ENCODE measurements at regions not wholly inside any gene's neighbourhood (a gene's known extent, or its start where the extent isn't known, plus 50 kb on each side); places are given as distances from the start of the nearest gene placed in this dataset.

DNA sequence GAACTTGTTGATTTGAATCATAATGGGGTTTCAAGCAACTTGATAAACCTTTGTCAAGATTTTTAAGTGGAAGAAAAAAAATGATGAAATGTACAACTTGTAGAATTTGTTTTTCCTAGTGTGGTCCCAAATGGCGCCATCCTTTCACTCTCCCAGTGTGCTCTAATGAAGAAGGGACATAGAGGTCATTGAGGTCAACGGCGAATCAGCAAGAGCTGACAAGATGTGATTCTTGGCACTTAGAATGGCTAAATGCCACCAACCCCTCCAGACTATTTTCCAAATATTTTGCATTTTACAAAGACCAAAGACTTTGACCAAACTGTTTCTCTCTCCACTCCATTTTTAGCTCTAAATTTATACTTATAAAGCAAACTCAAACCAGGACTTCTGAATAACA is 320.2 kb upstream of the MME start:
- Mint-ChIP-seq H3K36me3 (no peaks in the 10 kb centered on the region), H3K27me3 (no peaks in the 10 kb centered on the region), H3K4me3 (no peak overlapping the region), H3K4me1 (no peaks in the 10 kb centered on the region), H3K27ac (no peak overlapping the region), H3K9me3 (peaks cover 0 to 13% (median 0%) of the 10 kb centered on the region in 9 donors)
- no peak for DNase-seq
- no peak for ATAC-seq
- POLR2A ChIA-PET, result no interaction called here

DNA sequence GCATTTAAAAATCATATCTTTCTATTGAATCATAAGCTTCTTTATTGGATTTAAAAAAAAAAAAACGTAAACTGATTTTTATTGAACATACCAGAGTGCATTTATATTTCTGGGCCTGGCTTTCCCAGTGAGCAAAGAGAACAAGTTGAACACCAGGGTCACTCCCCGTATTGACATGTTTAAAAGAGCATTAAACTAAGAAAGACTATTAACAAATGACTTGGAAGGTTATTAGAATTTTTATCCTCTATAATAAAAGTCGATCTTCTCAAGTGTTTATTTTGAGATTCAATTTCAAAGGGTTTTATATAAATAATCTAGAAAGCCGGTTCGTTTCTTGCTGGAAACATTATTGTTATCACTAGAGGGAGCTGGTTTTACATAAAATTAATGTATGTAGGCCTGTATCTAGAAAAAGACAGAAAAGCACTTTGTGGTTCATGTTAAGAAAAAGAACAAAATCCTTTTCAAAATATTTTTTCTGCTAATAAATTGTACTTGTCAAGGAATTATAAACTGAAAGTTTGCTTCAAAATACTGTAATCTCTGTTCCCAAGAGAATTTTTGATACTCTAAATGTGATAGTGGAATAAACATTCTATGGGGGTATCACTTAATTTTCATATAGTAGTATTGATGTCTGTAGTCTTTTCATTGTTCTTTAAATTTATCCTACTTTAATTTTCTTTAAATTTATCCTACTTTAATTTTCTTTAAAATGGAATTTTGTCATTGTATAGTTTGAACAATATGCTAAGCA is 321.8 kb upstream of the MME start:
- POLR2A ChIA-PET, result no interaction called here
- no peak overlapping the region for H3K4me3 Mint-ChIP-seq
- H3K36me3 Mint-ChIP-seq, result no peaks in the 10 kb centered on the region
- H3K4me1 Mint-ChIP-seq, result no peaks in the 10 kb centered on the region
- H3K27me3 Mint-ChIP-seq, result no peaks in the 10 kb centered on the region
- peaks cover 0 to 13% (median 0%) of the 10 kb centered on the region in 9 donors for H3K9me3 Mint-ChIP-seq
- DNase-seq (no peak), ATAC-seq (no peak)
- no peak overlapping the region for H3K27ac Mint-ChIP-seq

- peaks cover 0 to 13% (median 3%) of the 10 kb centered on the region in 9 donors for H3K9me3 Mint-ChIP-seq
- POLR2A ChIA-PET, result no interaction called here
- ATAC-seq (no peak), DNase-seq (no peak)
- H3K27ac Mint-ChIP-seq, result no peak overlapping the region
- no peaks in the 10 kb centered on the region for H3K36me3 Mint-ChIP-seq
- no peaks in the 10 kb centered on the region for H3K27me3 Mint-ChIP-seq
- no peak overlapping the region for H3K4me3 Mint-ChIP-seq
- no peaks in the 10 kb centered on the region for H3K4me1 Mint-ChIP-seq
Measured at GRCh38 chr3:154753101-154753500, 323.1 kb upstream of the GPR149 start.

GRCh38 chr3:154749514-154749913 is 319.5 kb upstream of the GPR149 start:
- peaks cover 0 to 10% (median 0%) of the 10 kb centered on the region in 9 donors for H3K9me3 Mint-ChIP-seq
- no peaks in the 10 kb centered on the region for H3K4me1 Mint-ChIP-seq
- no peaks in the 10 kb centered on the region for H3K27me3 Mint-ChIP-seq
- no peak overlapping the region for H3K27ac Mint-ChIP-seq
- POLR2A ChIA-PET, result no interaction called here
- H3K4me3 Mint-ChIP-seq, result no peak overlapping the region
- ATAC-seq, result no peak
- no peaks in the 10 kb centered on the region for H3K36me3 Mint-ChIP-seq
- no peak for DNase-seq

GRCh38 chr3:154745929-154746328 is 315.9 kb upstream of the GPR149 start:
- Mint-ChIP-seq H3K36me3 (no peaks in the 10 kb centered on the region), H3K27me3 (peaks cover 0 to 3% (median 0%) of the 10 kb centered on the region in 5 donors), H3K4me1 (no peaks in the 10 kb centered on the region), H3K27ac (no peak overlapping the region), H3K4me3 (no peak overlapping the region), H3K9me3 (peaks cover 3 to 14% (median 8%) of the 10 kb centered on the region in 9 donors)
- POLR2A ChIA-PET, result no interaction called here
- ATAC-seq, result no peak
- no peak for DNase-seq

DNA sequence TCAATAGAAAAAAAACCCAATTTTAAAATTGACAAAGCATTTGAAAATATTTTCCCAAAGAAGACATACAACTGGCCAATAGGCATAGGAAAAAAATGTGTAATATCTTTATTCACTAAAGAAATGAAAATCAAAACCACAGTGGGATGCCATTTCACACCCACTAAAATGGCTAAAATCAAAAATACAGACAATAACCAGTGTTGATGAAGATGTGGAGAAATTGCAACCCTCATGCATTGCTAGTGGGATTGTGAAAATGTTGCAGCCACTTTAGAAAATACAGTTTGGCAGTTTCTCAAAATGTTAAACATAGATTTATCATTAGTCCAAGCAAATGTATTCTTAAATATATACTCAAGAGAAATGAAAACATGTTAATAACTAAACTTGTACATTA is 315.1 kb upstream of the GPR149 start:
- Mint-ChIP-seq H3K27me3 (peaks cover 0 to 8% (median 0%) of the 10 kb centered on the region in 5 donors), H3K4me3 (no peak overlapping the region), H3K27ac (no peak overlapping the region), H3K36me3 (no peaks in the 10 kb centered on the region), H3K4me1 (no peaks in the 10 kb centered on the region), H3K9me3 (peaks cover 3 to 22% (median 8%) of the 10 kb centered on the region in 9 donors)
- DNase-seq (no peak), ATAC-seq (no peak)
- POLR2A ChIA-PET, result no interaction called here

GRCh38 chr3:154743418-154743817 is 313.4 kb upstream of the GPR149 start:
- POLR2A ChIA-PET, result no interaction called here
- H3K4me1 Mint-ChIP-seq, result no peaks in the 10 kb centered on the region
- H3K36me3 Mint-ChIP-seq, result no peaks in the 10 kb centered on the region
- no peak overlapping the region for H3K27ac Mint-ChIP-seq
- H3K27me3 Mint-ChIP-seq, result peaks cover 0 to 11% (median 0%) of the 10 kb centered on the region in 5 donors
- no peak overlapping the region for H3K4me3 Mint-ChIP-seq
- H3K9me3 Mint-ChIP-seq, result peaks cover 2 to 24% (median 8%) of the 10 kb centered on the region in 9 donors
- DNase-seq, result no peak
- ATAC-seq, result no peak

GRCh38 chr3:154734468-154734867 is 304.5 kb upstream of the GPR149 start:
- Mint-ChIP-seq H3K4me3 (no peak overlapping the region), H3K27me3 (no peaks in the 10 kb centered on the region), H3K4me1 (no peaks in the 10 kb centered on the region), H3K27ac (no peak overlapping the region), H3K36me3 (no peaks in the 10 kb centered on the region), H3K9me3 (peaks cover 0 to 5% (median 0%) of the 10 kb centered on the region in 9 donors)
- POLR2A ChIA-PET, result no interaction called here
- no peak for DNase-seq
- ATAC-seq, result no peak

DNA sequence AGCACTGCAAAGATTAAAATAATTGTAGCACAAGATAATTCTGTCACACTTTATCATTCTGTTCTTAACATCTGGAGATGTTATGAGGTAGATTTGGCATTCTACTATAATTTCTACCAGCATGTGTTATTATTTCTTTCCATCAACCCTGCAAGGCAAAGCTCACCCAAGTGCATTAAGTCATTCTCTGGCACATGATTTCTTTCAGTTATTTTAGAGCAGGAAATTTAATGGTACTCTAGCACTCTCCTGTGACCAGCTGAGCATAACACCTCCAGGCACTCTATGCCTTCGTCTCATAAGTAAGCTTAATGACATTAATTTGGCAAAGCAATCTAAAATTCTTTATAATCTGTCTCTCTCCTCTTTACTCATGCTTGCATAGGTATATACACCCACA is 300.2 kb upstream of the GPR149 start:
- Mint-ChIP-seq H3K27me3 (no peaks in the 10 kb centered on the region), H3K27ac (no peak overlapping the region), H3K4me3 (no peak overlapping the region), H3K36me3 (no peaks in the 10 kb centered on the region), H3K4me1 (no peaks in the 10 kb centered on the region), H3K9me3 (peaks cover 0 to 5% (median 0%) of the 10 kb centered on the region in 9 donors)
- DNase-seq, result no peak
- POLR2A ChIA-PET, result no interaction called here
- ATAC-seq, result no peak

- Mint-ChIP-seq H3K4me1 (no peaks in the 10 kb centered on the region), H3K27me3 (no peaks in the 10 kb centered on the region), H3K36me3 (no peaks in the 10 kb centered on the region), H3K9me3 (peaks cover 0 to 3% (median 0%) of the 10 kb centered on the region in 9 donors), H3K27ac (no peak overlapping the region), H3K4me3 (no peak overlapping the region)
- no peak for DNase-seq
- POLR2A ChIA-PET, result no interaction called here
- ATAC-seq, result no peak
Measured at GRCh38 chr3:154729741-154730140, 299.8 kb upstream of the GPR149 start.

GRCh38 chr3:154728285-154728684 is 298.3 kb upstream of the GPR149 start:
- Mint-ChIP-seq H3K27ac (no peak overlapping the region), H3K27me3 (no peaks in the 10 kb centered on the region), H3K36me3 (no peaks in the 10 kb centered on the region), H3K9me3 (peaks cover 0 to 3% (median 0%) of the 10 kb centered on the region in 9 donors), H3K4me1 (no peaks in the 10 kb centered on the region), H3K4me3 (no peak overlapping the region)
- ATAC-seq (no peak), DNase-seq (no peak)
- POLR2A ChIA-PET, result no interaction called here

DNA sequence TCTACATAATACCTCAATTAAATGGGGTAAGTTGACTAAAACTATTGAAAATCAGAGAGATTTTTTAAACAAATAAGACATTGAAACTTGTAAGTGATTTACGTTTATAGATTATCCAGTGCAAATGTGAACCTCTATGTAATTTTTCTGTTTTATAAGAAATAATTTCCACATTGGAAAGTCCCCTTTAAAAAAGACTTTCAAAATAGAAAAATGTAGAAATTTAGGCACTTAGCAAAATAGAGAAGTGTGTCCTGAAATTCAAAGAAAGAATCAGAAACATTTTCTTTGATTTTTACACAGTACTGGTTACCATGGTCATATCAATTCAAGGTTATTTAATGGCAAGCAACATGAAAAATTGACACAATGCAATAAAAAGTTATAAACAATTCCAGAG is 290.9 kb upstream of the GPR149 start:
- no peaks in the 10 kb centered on the region for H3K4me1 Mint-ChIP-seq
- H3K9me3 Mint-ChIP-seq, result peaks cover 0 to 3% (median 0%) of the 10 kb centered on the region in 9 donors
- no peak overlapping the region for H3K4me3 Mint-ChIP-seq
- DNase-seq (no peak), ATAC-seq (no peak)
- H3K27ac Mint-ChIP-seq, result no peak overlapping the region
- H3K36me3 Mint-ChIP-seq, result no peaks in the 10 kb centered on the region
- H3K27me3 Mint-ChIP-seq, result no peaks in the 10 kb centered on the region
- POLR2A ChIA-PET, result no interaction called here

- no peaks in the 10 kb centered on the region for H3K27me3 Mint-ChIP-seq
- no peak overlapping the region for H3K27ac Mint-ChIP-seq
- DNase-seq, result no peak
- H3K4me1 Mint-ChIP-seq, result no peaks in the 10 kb centered on the region
- H3K9me3 Mint-ChIP-seq, result peaks cover 0 to 3% (median 0%) of the 10 kb centered on the region in 9 donors
- POLR2A ChIA-PET, result no interaction called here
- no peak for ATAC-seq
- H3K4me3 Mint-ChIP-seq, result no peak overlapping the region
- H3K36me3 Mint-ChIP-seq, result no peaks in the 10 kb centered on the region
Measured at GRCh38 chr3:154718053-154718452, 288.1 kb upstream of the GPR149 start.

DNA sequence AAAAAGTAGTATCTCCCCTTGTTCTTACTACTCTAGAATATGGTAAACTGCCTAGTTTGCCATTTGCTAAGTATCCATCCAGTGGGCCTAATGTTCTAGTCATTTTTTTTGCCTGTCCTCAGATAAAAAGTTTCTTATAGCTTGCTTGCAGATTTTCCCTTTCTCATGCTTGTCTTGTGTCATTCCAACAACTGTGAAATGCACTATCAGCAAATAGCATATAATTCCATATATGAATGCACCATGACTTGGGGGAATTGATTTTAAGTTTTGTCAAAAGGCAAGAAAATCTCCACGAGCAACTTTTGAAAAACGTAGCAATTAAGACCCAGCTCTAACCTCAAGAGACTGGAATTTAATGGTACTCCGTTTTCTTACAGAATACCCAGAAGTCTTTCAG is 286.2 kb upstream of the GPR149 start:
- Mint-ChIP-seq H3K27me3 (no peaks in the 10 kb centered on the region), H3K36me3 (no peaks in the 10 kb centered on the region), H3K4me3 (no peak overlapping the region), H3K4me1 (no peaks in the 10 kb centered on the region), H3K9me3 (peaks cover 0 to 3% (median 0%) of the 10 kb centered on the region in 9 donors), H3K27ac (no peak overlapping the region)
- ATAC-seq (no peak), DNase-seq (no peak)
- POLR2A ChIA-PET, result no interaction called here

Measured in naive thymus-derived CD8-positive, alpha-beta T cell (primary cell).